H1 (cell line): ENCODE measurements at regions not wholly inside any gene's neighbourhood (a gene's known extent, or its start where the extent isn't known, plus 50 kb on each side); places are given as distances from the start of the nearest gene placed in this dataset.

Experiments used
- CBX5 ChIP-seq: fragments of 300-800, 300-1000 bp; sonication (generic); IDR thresholded peaks from 2 replicates; pipeline ENCODE4 v1.7.1; 2016; ENCODE audit warnings: antibody characterized with exemption, low read length, low read depth
- CEBPB ChIP-seq: IDR thresholded peaks from 2 replicates; pipeline ENCODE4 v1.6.1; 2012; ENCODE audit warnings: low read depth, low read length
- HDAC6 ChIP-seq: IDR thresholded peaks from one replicate; pipeline ENCODE4 v1.7.1; 2012; ENCODE audit warnings: low read depth, mild to moderate bottlenecking, inconsistent platforms, low read length, moderate library complexity
- PHF8 ChIP-seq: fragments of 200-600 bp; sonication (generic); conservative IDR thresholded peaks from 2 replicates; pipeline ENCODE4 v1.7.1; 2012; ENCODE audit warnings: low read depth, mild to moderate bottlenecking, inconsistent platforms, low read length, moderate library complexity
- RNF2 ChIP-seq: fragments of 200-900, 300-1000 bp; sonication (generic); IDR thresholded peaks from 2 replicates; pipeline ENCODE4 v1.7.1; 2016; ENCODE audit warnings: borderline replicate concordance, low read depth, mild to moderate bottlenecking, antibody characterized with exemption, low read length; ENCODE audit not compliant: poor library complexity, severe bottlenecking; ENCODE audit errors: missing control alignments
- SP2 ChIP-seq: IDR thresholded peaks from 2 replicates; pipeline ENCODE4 v1.6.1; 2012; ENCODE audit warnings: mild to moderate bottlenecking, low read length, inconsistent platforms
- TF ChIP-seq, protein P1 (sequence below): fragments of 300-600 bp; sonication (generic); IDR thresholded peaks from 2 replicates; pipeline ENCODE4 v1.7.1; 2012; ENCODE audit warnings: low read length, moderate library complexity, mild to moderate bottlenecking, inconsistent platforms; ENCODE audit not compliant: insufficient replicate concordance

DNA sequence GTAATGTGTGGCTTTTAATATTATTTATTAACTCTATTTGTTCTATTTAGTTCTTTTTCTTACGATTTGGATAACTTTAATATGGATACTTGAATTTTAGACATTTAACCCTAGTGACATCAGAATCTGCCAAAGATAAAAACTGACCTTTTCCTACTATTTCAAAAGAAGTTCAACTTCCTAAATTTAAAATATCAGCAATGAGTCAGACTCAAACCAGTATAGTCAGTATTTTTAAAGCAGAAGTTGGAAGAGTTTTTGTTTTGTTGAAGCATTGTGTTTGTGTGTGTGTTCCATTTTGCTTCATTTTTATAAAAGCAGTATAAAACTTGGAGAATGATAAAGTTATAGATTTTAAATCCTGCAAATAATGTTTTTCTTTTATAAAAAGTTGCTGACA is 251.8 kb upstream of the RASA1 start (continued):
- TF ChIP-seq, protein P1, sequence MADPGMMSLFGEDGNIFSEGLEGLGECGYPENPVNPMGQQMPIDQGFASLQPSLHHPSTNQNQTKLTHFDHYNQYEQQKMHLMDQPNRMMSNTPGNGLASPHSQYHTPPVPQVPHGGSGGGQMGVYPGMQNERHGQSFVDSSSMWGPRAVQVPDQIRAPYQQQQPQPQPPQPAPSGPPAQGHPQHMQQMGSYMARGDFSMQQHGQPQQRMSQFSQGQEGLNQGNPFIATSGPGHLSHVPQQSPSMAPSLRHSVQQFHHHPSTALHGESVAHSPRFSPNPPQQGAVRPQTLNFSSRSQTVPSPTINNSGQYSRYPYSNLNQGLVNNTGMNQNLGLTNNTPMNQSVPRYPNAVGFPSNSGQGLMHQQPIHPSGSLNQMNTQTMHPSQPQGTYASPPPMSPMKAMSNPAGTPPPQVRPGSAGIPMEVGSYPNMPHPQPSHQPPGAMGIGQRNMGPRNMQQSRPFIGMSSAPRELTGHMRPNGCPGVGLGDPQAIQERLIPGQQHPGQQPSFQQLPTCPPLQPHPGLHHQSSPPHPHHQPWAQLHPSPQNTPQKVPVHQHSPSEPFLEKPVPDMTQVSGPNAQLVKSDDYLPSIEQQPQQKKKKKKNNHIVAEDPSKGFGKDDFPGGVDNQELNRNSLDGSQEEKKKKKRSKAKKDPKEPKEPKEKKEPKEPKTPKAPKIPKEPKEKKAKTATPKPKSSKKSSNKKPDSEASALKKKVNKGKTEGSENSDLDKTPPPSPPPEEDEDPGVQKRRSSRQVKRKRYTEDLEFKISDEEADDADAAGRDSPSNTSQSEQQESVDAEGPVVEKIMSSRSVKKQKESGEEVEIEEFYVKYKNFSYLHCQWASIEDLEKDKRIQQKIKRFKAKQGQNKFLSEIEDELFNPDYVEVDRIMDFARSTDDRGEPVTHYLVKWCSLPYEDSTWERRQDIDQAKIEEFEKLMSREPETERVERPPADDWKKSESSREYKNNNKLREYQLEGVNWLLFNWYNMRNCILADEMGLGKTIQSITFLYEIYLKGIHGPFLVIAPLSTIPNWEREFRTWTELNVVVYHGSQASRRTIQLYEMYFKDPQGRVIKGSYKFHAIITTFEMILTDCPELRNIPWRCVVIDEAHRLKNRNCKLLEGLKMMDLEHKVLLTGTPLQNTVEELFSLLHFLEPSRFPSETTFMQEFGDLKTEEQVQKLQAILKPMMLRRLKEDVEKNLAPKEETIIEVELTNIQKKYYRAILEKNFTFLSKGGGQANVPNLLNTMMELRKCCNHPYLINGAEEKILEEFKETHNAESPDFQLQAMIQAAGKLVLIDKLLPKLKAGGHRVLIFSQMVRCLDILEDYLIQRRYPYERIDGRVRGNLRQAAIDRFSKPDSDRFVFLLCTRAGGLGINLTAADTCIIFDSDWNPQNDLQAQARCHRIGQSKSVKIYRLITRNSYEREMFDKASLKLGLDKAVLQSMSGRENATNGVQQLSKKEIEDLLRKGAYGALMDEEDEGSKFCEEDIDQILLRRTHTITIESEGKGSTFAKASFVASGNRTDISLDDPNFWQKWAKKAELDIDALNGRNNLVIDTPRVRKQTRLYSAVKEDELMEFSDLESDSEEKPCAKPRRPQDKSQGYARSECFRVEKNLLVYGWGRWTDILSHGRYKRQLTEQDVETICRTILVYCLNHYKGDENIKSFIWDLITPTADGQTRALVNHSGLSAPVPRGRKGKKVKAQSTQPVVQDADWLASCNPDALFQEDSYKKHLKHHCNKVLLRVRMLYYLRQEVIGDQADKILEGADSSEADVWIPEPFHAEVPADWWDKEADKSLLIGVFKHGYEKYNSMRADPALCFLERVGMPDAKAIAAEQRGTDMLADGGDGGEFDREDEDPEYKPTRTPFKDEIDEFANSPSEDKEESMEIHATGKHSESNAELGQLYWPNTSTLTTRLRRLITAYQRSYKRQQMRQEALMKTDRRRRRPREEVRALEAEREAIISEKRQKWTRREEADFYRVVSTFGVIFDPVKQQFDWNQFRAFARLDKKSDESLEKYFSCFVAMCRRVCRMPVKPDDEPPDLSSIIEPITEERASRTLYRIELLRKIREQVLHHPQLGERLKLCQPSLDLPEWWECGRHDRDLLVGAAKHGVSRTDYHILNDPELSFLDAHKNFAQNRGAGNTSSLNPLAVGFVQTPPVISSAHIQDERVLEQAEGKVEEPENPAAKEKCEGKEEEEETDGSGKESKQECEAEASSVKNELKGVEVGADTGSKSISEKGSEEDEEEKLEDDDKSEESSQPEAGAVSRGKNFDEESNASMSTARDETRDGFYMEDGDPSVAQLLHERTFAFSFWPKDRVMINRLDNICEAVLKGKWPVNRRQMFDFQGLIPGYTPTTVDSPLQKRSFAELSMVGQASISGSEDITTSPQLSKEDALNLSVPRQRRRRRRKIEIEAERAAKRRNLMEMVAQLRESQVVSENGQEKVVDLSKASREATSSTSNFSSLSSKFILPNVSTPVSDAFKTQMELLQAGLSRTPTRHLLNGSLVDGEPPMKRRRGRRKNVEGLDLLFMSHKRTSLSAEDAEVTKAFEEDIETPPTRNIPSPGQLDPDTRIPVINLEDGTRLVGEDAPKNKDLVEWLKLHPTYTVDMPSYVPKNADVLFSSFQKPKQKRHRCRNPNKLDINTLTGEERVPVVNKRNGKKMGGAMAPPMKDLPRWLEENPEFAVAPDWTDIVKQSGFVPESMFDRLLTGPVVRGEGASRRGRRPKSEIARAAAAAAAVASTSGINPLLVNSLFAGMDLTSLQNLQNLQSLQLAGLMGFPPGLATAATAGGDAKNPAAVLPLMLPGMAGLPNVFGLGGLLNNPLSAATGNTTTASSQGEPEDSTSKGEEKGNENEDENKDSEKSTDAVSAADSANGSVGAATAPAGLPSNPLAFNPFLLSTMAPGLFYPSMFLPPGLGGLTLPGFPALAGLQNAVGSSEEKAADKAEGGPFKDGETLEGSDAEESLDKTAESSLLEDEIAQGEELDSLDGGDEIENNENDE: no peak
- TF ChIP-seq PHF8 (no peak), RNF2 (no peak), HDAC6 (no peak), CBX5 (no peak), SP2 (no peak), CEBPB (no peak)
